HepG2 (cell line): ENCODE measurements at regions not wholly inside any gene's neighbourhood (a gene's known extent, or its start where the extent isn't known, plus 50 kb on each side); places are given as distances from the start of the nearest gene placed in this dataset.

ENCODE experiments used
- ATAC-seq: fragments of 200-7000 bp; cut with Tn5 transposase; 3 replicates; pipeline ENCODE4 v1.9.1; 2020; ENCODE audit warnings: mild to moderate bottlenecking, moderate library complexity
- BruUV-seq: library from RNA; stranded (reverse); fragments of 400-500 nt; replicated peaks from 2 replicates; lab custom pipeline; 2021; lab: Mats Ljungman, UMichigan
- CTCF ChIA-PET: fragments of 300-600 bp; formaldehyde crosslinking; extraction: SDS; loops from one replicate; lab custom pipeline; 2021; ENCODE audit warnings: low total read pairs, inconsistent platforms, low intra/inter-chr PET ratio; lab: Yijun Ruan, JAX
- POLR2A ChIA-PET: fragments of 350-600 bp; sonication (Branson Sonifier 250); formaldehyde crosslinking; loops from one replicate; lab custom pipeline; 2020; ENCODE audit warnings: antibody characterized with exemption, inconsistent platforms; lab: Yijun Ruan, JAX
- DNase-seq: peaks from one replicate; pipeline ENCODE4 v3.0.0-alpha.2; 2015; ENCODE audit warnings: low spot score
- FAIRE-seq: peaks from 3 replicates; lab custom pipeline; 2011; peaks lifted over from hg19 to GRCh38; lab: Jason Lieb, UNC
- H2AFZ ChIP-seq: one replicate; pipeline ENCODE4 v1.6.1; 2011; ENCODE audit warnings: low read length, inconsistent platforms
- H3K27ac ChIP-seq: fragments of 300-600 bp; 3 replicates; pipeline ENCODE4 v1.8.0; 2011; ENCODE audit warnings: mixed run types, mild to moderate bottlenecking, mixed read lengths, low read length, inconsistent platforms; ENCODE audit not compliant: insufficient read depth; ENCODE audit errors: extremely low read length
- H3K27me3 ChIP-seq, 2 experiments: fragments of 200-600 bp in 1 of 2; 2 replicates in 1 of 2; 3 replicates in 1 of 2; pipeline versions ENCODE4 v1.6.0 to v1.8.0; 2011; ENCODE audit warnings: low read length in 2 of 2, mild to moderate bottlenecking in 2 of 2, moderate library complexity in 2 of 2, inconsistent platforms in 1 of 2; ENCODE audit not compliant: insufficient read depth in 2 of 2, control insufficient read depth in 1 of 2
- H3K36me3 ChIP-seq, 2 experiments: fragments of 200-600 bp in 1 of 2; replicated peaks in 1 of 2; 2 replicates in 1 of 2; 3 replicates in 1 of 2; pipeline versions ENCODE4 v1.5.1 to v1.8.0; 2011; ENCODE audit warnings: low read length in 2 of 2, inconsistent platforms in 1 of 2; ENCODE audit not compliant: insufficient read depth in 2 of 2, control insufficient read depth in 1 of 2
- H3K4me1 ChIP-seq: 2 replicates; pipeline ENCODE4 v1.5.1; 2012; ENCODE audit warnings: low read length, inconsistent platforms; ENCODE audit not compliant: insufficient read depth
- H3K4me2 ChIP-seq: 2 replicates; pipeline ENCODE4 v1.6.0; 2011; ENCODE audit warnings: low read depth, low read length, inconsistent platforms
- H3K4me3 ChIP-seq, 3 experiments: fragments of 200-600 bp in 1 of 3; sonication (generic), shearing (Covaris generic) in 1 of 3; replicated peaks in 1 of 3; 2 replicates each; pipeline ENCODE4 v1.5.1; 2011 to 2016; ENCODE audit warnings: low read length in 3 of 3, inconsistent platforms in 2 of 3, low read depth in 2 of 3, mild to moderate bottlenecking in 2 of 3, control low read depth in 1 of 3, mixed read lengths in 1 of 3; ENCODE audit not compliant: insufficient read depth in 1 of 3
- H3K79me2 ChIP-seq: one replicate; pipeline ENCODE4 v1.6.1; 2011; ENCODE audit warnings: low read length, inconsistent platforms; ENCODE audit not compliant: insufficient read depth
- H3K9ac ChIP-seq: 2 replicates; pipeline ENCODE4 v1.6.0; 2011; ENCODE audit warnings: mild to moderate bottlenecking, low read depth, low read length, inconsistent platforms; ENCODE audit not compliant: insufficient read depth
- H3K9me3 ChIP-seq: 2 replicates; pipeline ENCODE4 v1.5.1; 2012; ENCODE audit warnings: mild to moderate bottlenecking, low read length
- H4K20me1 ChIP-seq: 2 replicates; pipeline ENCODE4 v1.6.0; 2011; ENCODE audit warnings: inconsistent platforms, mild to moderate bottlenecking, low read length, moderate library complexity; ENCODE audit not compliant: insufficient read depth
- MED8 ChIP-seq: sonication (generic); formaldehyde crosslinking; IDR thresholded peaks from 2 replicates; pipeline ENCODE4 v1.8.1; 2023; ENCODE audit warnings: mild to moderate bottlenecking, missing genetic modification reagents; ENCODE audit not compliant: insufficient replicate concordance
- MYNN ChIP-seq: sonication (generic); formaldehyde crosslinking; IDR thresholded peaks from 2 replicates; pipeline ENCODE4 v1.4.0; 2020; ENCODE audit warnings: mild to moderate bottlenecking, low read depth, missing genetic modification reagents
- PHF21A ChIP-seq: sonication (generic); formaldehyde crosslinking; IDR thresholded peaks from 2 replicates; pipeline ENCODE4 v1.5.0; 2020; ENCODE audit warnings: mild to moderate bottlenecking, missing genetic modification reagents
- PHF8 ChIP-seq: sonication (generic); formaldehyde crosslinking; IDR thresholded peaks from 2 replicates; pipeline ENCODE4 v1.5.0; 2020; ENCODE audit warnings: missing genetic modification reagents
- POGZ ChIP-seq: sonication (generic); formaldehyde crosslinking; IDR thresholded peaks from 2 replicates; pipeline ENCODE4 v1.4.0; 2020; ENCODE audit warnings: mild to moderate bottlenecking, missing genetic modification reagents
- ZNF44 ChIP-seq: sonication (generic); formaldehyde crosslinking; IDR thresholded peaks from 2 replicates; pipeline ENCODE4 v1.5.1; 2020; ENCODE audit warnings: mild to moderate bottlenecking, missing genetic modification reagents
- ZNF441 ChIP-seq: sonication (generic); formaldehyde crosslinking; IDR thresholded peaks from 2 replicates; pipeline ENCODE4 v1.7.0; 2021; ENCODE audit warnings: missing genetic modification reagents, borderline replicate concordance
- ZNF564 ChIP-seq: sonication (generic); formaldehyde crosslinking; IDR thresholded peaks from 2 replicates; pipeline ENCODE4 v1.8.1; 2023; ENCODE audit warnings: mild to moderate bottlenecking, missing genetic modification reagents
- ZNF589 ChIP-seq: sonication (generic); formaldehyde crosslinking; conservative IDR thresholded peaks from 2 replicates; pipeline ENCODE4 v1.8.0; 2022; ENCODE audit warnings: mild to moderate bottlenecking, moderate library complexity, missing genetic modification reagents
- WGBS: methylation state at CpG from one replicate; pipeline ENCODE4 v1.1.6; 2017; ENCODE audit warnings: low lambda C conversion rate; 5-methylcytosine and 5-hydroxymethylcytosine counted together
- in situ Hi-C: cut with HindIII; loops from 2 replicates; pipeline ENCODE4 v1.10.0; 2017; ENCODE audit warnings: low pct_unique_long_range_greater_than_20kb; ENCODE audit not compliant: extremely low pct_ligation_motif_present
- intact Hi-C: fragments of 100-400 bp; cut with micrococcal nuclease; formaldehyde crosslinking; loops from one replicate; pipeline ENCODE4 v1.10.0; 2022; ENCODE audit not compliant: unreplicated experiment
- TF ChIP-seq, protein P1 (sequence below): sonication (generic); formaldehyde crosslinking; IDR thresholded peaks from 2 replicates; pipeline ENCODE4 v1.4.0; 2020; ENCODE audit warnings: missing genetic modification reagents
- TF ChIP-seq, protein P2 (sequence below): sonication (generic); formaldehyde crosslinking; IDR thresholded peaks from 2 replicates; pipeline ENCODE4 v1.5.1; 2020; ENCODE audit warnings: mild to moderate bottlenecking, missing genetic modification reagents, moderate library complexity
- TF ChIP-seq, protein P3 (sequence below): sonication (generic); formaldehyde crosslinking; IDR thresholded peaks from 2 replicates; pipeline ENCODE4 v1.8.0; 2022; ENCODE audit warnings: mild to moderate bottlenecking, missing genetic modification reagents; ENCODE audit not compliant: insufficient replicate concordance
- TF ChIP-seq, protein P4 (sequence below): sonication (generic); formaldehyde crosslinking; conservative IDR thresholded peaks from 2 replicates; pipeline ENCODE4 v1.8.0; 2022; ENCODE audit warnings: mild to moderate bottlenecking, moderate library complexity, missing genetic modification reagents

DNA sequence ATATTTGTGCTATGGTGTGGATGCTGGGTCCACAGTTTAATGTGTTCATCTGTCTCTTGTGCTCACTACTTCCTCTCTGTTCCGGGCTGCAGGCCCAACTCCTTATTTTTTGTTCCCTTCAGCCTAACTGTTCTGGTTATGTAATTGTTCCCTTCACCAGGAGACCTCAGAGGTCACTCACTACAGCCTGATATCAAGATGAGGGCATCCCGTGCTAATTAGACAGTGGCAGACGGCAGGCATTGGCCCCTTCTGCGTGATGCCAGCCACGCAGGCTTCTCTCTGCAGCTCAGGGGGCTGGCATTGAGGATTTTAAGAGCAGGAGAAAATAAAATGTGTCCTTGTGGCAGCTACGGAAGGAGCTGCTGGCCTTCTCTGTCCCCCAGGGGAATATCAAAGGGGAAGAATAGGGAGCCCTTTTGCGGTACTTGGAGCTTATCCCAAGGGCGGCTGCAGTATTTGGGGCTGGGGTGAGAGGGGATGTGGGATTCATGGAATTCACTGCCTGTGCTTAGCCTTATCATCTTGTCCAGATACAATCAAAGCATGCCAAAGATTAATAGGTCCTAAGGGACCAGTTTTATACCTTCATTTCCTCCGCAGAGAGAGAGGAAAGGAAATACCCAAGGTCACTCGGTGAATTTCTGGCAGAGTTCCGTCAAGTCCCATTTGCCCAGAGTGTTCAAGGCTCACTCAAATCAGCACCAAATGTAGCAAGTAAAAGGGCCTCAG, 53.3 kb upstream of the TRIB2 start:
- Histone ChIP-seq H3K27me3 (no peaks in the 10 kb centered on the region), H3K4me2 (no peak overlapping the region), H3K36me3 (no peaks in the 10 kb centered on the region), H3K79me2 (no peaks in the 10 kb centered on the region), H3K9ac (no peak overlapping the region), H4K20me1 (no peaks in the 10 kb centered on the region), H3K4me1 (no peaks in the 10 kb centered on the region), H3K9me3 (peaks cover 35% of the 10 kb centered on the region), H3K4me3 (no peak overlapping the region), H3K27ac (no peak overlapping the region), H2AFZ (no peak overlapping the region)
- DNase-seq, result no peak
- ATAC-seq, result no peak
- CTCF ChIA-PET, result no interaction called here
- POLR2A ChIA-PET, result no interaction called here
- BruUV-seq, result no TSS peak
- intact Hi-C loops (no loop called here), in situ Hi-C loops (no loop called here)
- 42% methylated on average over 11 of the region's 11 CpGs for WGBS
- no peak for FAIRE-seq
- TF ChIP-seq ZNF44, result no peak
- TF ChIP-seq MED8 (CRISPR knock-in tag), result no peak
- no peak for TF ChIP-seq PHF8 (CRISPR knock-in tag)
- TF ChIP-seq ZNF589 (CRISPR knock-in tag), result no peak
- TF ChIP-seq, protein P1, sequence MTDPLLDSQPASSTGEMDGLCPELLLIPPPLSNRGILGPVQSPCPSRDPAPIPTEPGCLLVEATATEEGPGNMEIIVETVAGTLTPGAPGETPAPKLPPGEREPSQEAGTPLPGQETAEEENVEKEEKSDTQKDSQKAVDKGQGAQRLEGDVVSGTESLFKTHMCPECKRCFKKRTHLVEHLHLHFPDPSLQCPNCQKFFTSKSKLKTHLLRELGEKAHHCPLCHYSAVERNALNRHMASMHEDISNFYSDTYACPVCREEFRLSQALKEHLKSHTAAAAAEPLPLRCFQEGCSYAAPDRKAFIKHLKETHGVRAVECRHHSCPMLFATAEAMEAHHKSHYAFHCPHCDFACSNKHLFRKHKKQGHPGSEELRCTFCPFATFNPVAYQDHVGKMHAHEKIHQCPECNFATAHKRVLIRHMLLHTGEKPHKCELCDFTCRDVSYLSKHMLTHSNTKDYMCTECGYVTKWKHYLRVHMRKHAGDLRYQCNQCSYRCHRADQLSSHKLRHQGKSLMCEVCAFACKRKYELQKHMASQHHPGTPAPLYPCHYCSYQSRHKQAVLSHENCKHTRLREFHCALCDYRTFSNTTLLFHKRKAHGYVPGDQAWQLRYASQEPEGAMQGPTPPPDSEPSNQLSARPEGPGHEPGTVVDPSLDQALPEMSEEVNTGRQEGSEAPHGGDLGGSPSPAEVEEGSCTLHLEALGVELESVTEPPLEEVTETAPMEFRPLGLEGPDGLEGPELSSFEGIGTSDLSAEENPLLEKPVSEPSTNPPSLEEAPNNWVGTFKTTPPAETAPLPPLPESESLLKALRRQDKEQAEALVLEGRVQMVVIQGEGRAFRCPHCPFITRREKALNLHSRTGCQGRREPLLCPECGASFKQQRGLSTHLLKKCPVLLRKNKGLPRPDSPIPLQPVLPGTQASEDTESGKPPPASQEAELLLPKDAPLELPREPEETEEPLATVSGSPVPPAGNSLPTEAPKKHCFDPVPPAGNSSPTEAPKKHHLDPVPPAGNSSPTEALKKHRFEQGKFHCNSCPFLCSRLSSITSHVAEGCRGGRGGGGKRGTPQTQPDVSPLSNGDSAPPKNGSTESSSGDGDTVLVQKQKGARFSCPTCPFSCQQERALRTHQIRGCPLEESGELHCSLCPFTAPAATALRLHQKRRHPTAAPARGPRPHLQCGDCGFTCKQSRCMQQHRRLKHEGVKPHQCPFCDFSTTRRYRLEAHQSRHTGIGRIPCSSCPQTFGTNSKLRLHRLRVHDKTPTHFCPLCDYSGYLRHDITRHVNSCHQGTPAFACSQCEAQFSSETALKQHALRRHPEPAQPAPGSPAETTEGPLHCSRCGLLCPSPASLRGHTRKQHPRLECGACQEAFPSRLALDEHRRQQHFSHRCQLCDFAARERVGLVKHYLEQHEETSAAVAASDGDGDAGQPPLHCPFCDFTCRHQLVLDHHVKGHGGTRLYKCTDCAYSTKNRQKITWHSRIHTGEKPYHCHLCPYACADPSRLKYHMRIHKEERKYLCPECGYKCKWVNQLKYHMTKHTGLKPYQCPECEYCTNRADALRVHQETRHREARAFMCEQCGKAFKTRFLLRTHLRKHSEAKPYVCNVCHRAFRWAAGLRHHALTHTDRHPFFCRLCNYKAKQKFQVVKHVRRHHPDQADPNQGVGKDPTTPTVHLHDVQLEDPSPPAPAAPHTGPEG, result no peak
- TF ChIP-seq, protein P2, sequence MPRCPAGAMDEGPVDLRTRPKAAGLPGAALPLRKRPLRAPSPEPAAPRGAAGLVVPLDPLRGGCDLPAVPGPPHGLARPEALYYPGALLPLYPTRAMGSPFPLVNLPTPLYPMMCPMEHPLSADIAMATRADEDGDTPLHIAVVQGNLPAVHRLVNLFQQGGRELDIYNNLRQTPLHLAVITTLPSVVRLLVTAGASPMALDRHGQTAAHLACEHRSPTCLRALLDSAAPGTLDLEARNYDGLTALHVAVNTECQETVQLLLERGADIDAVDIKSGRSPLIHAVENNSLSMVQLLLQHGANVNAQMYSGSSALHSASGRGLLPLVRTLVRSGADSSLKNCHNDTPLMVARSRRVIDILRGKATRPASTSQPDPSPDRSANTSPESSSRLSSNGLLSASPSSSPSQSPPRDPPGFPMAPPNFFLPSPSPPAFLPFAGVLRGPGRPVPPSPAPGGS (CRISPR knock-in tag), result no peak
- TF ChIP-seq, protein P3, sequence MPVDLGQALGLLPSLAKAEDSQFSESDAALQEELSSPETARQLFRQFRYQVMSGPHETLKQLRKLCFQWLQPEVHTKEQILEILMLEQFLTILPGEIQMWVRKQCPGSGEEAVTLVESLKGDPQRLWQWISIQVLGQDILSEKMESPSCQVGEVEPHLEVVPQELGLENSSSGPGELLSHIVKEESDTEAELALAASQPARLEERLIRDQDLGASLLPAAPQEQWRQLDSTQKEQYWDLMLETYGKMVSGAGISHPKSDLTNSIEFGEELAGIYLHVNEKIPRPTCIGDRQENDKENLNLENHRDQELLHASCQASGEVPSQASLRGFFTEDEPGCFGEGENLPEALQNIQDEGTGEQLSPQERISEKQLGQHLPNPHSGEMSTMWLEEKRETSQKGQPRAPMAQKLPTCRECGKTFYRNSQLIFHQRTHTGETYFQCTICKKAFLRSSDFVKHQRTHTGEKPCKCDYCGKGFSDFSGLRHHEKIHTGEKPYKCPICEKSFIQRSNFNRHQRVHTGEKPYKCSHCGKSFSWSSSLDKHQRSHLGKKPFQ (CRISPR knock-in tag), result no peak
- TF ChIP-seq PHF21A, result no peak
- TF ChIP-seq MYNN (CRISPR knock-in tag), result no peak
- TF ChIP-seq ZNF441, result no peak
- no peak for TF ChIP-seq POGZ
- TF ChIP-seq, protein P4, sequence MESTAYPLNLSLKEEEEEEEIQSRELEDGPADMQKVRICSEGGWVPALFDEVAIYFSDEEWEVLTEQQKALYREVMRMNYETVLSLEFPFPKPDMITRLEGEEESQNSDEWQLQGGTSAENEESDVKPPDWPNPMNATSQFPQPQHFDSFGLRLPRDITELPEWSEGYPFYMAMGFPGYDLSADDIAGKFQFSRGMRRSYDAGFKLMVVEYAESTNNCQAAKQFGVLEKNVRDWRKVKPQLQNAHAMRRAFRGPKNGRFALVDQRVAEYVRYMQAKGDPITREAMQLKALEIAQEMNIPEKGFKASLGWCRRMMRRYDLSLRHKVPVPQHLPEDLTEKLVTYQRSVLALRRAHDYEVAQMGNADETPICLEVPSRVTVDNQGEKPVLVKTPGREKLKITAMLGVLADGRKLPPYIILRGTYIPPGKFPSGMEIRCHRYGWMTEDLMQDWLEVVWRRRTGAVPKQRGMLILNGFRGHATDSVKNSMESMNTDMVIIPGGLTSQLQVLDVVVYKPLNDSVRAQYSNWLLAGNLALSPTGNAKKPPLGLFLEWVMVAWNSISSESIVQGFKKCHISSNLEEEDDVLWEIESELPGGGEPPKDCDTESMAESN (CRISPR knock-in tag), result no peak
- TF ChIP-seq ZNF564 (CRISPR knock-in tag), result no peak
